ENCODE measurements at regions not wholly inside any gene's neighbourhood (a gene's known extent, or its start where the extent isn't known, plus 50 kb on each side); places are given as distances from the start of the nearest gene placed in this dataset.

DNA sequence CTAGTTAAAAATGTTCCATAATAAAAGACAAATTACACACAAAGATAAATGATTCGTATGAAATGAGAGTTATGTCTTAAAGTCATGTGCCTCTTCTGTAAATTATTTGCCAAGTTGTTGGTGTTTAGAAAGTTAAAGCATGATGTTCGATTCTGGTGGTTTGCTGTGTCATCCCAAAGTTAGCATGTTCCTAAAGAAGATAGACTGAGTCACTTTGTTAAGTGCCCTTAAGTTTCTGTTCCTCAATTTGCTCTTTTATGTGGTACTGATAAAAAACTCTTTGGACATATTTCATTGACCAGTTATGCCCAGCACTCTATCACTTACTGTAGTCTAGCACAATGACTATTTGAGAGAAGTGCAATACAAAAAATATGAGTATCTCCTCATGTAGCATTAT, 366.9 kb upstream of the ZNF608 start:
- no peak overlapping the region for H3K9ac ChIP-seq (ENCODE audit: low read length)
- no peak overlapping the region for H3K27ac ChIP-seq (ENCODE audit: low read length)
- H3K27me3 ChIP-seq (ENCODE audit: control insufficient read depth, insufficient read depth, low read length): no peaks in the 10 kb centered on the region
- no peak overlapping the region for H3K4me3 ChIP-seq (ENCODE audit: low read length)
- H3K4me1 ChIP-seq (ENCODE audit: control insufficient read depth, low read depth, low read length): no peaks in the 10 kb centered on the region
- H3K9me3 ChIP-seq (ENCODE audit: control insufficient read depth, low read depth, low read length): no peaks in the 10 kb centered on the region
- H3K36me3 ChIP-seq (ENCODE audit: control insufficient read depth, low read depth, low read length): no peaks in the 10 kb centered on the region

DNA sequence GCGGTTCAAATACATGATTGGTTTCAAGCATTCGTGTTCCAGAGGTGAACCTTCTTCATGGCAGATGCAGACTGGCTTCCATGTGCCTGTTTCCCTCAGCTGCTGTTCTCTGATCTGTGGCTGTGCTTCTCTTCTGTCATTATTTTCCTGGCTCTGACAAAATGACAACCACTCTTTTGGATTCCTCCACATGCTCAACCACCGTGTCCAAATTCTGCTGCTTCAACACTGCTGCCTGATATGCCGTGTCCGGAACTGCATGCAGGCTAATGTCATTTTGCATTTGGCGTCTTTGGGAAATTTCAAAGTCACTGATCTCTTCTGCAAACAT, 368.7 kb upstream of the ZNF608 start:
- H3K36me3 ChIP-seq (ENCODE audit: control insufficient read depth, low read depth, low read length): no peaks in the 10 kb centered on the region
- H3K27ac ChIP-seq (ENCODE audit: low read length): no peak overlapping the region
- H3K9ac ChIP-seq (ENCODE audit: low read length): no peak overlapping the region
- H3K4me3 ChIP-seq (ENCODE audit: low read length): no peak overlapping the region
- peaks cover 13% of the 10 kb centered on the region for H3K4me1 ChIP-seq (ENCODE audit: control insufficient read depth, low read depth, low read length)
- no peaks in the 10 kb centered on the region for H3K27me3 ChIP-seq (ENCODE audit: control insufficient read depth, insufficient read depth, low read length)
- no peaks in the 10 kb centered on the region for H3K9me3 ChIP-seq (ENCODE audit: control insufficient read depth, low read depth, low read length)

DNA sequence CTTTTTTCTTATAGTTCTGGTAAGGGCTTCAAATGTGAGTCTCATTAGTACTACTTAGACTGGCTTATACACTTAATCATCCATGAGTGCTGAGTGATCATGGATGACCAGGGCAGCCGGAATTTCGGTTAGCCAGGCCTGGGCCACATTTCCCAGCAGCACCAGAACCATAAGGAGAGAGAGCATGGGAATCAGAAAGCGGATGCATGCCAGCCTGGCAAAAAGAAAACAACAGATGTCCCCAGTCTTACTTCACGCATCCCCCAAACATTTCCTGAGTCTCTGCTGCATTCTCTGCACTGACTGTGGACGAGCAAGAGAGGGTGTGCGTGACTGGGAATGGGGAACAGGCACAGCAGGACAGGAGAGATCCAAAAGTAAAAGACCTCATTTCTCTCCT, 371.1 kb upstream of the ZNF608 start:
- H3K27me3 ChIP-seq (ENCODE audit: control insufficient read depth, insufficient read depth, low read length): no peaks in the 10 kb centered on the region
- no peaks in the 10 kb centered on the region for H3K9me3 ChIP-seq (ENCODE audit: control insufficient read depth, low read depth, low read length)
- H3K4me1 ChIP-seq (ENCODE audit: control insufficient read depth, low read depth, low read length): peaks cover 15% of the 10 kb centered on the region
- H3K4me3 ChIP-seq (ENCODE audit: low read length): no peak overlapping the region
- H3K36me3 ChIP-seq (ENCODE audit: control insufficient read depth, low read depth, low read length): no peaks in the 10 kb centered on the region
- H3K27ac ChIP-seq (ENCODE audit: low read length): no peak overlapping the region
- no peak overlapping the region for H3K9ac ChIP-seq (ENCODE audit: low read length)

DNA sequence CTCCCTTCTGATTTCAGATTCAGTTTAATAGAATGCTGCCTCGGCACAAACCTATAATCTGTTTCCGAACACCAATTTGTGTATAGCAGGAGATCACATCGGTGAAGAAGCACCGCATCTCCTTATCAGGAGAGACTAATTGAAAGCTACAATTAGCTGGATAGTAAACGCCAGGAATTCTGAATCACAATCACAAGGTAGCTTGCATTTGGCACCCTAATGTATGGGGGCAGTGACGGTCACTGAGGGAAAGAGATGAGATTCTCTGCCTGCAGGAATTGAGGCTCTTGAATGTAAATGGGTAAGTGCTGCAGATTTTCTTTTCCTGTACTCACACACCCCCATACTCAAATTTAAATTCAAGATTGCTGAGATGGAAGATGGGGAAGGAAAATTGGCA, 373.6 kb upstream of the ZNF608 start:
- Histone ChIP-seq H3K4me1 (ENCODE audit: control insufficient read depth, low read depth, low read length) (peaks cover 15% of the 10 kb centered on the region), H3K4me3 (ENCODE audit: low read length) (no peak overlapping the region), H3K27ac (ENCODE audit: low read length) (no peak overlapping the region), H3K9ac (ENCODE audit: low read length) (no peak overlapping the region), H3K36me3 (ENCODE audit: control insufficient read depth, low read depth, low read length) (no peaks in the 10 kb centered on the region), H3K9me3 (ENCODE audit: control insufficient read depth, low read depth, low read length) (no peaks in the 10 kb centered on the region), H3K27me3 (ENCODE audit: control insufficient read depth, insufficient read depth, low read length) (no peaks in the 10 kb centered on the region)

DNA sequence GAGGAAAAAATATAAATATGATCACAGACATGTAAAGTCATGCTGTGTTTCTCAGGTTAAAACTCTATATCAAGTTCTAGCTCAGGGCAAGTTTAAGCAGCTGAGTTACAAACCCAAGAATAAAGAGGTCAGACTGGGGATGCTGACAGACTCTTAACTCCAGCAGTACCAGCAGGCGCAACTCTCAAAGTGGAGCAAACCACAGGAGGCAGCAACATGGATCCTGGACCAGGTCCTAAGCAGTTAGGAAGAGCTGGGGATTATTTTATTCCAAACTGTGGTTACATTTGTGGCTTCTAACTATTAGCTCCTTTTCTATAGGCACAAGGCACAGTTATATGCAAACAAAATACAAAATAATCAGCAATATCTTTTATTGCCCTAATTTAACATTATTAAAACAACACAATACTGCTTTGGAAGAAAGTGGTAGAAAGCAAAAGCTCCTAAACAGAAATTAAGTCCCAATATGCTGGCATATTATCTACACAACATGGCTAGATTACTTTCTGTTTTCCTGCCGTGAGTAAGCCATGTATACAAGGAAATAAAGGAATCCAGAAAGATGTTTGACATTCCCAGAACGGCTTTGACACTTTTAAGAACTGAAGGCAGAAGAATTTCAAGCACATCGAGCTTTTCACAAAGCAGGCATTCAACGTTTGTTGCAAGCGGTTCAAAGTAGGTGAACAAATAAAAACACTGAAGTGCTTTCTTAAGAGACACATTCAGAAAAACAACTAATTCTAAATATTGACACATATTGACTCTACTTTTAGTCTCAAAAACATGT, 378.8 kb upstream of the ZNF608 start:
- H3K4me1 ChIP-seq (ENCODE audit: control insufficient read depth, low read depth, low read length): peaks cover 2% of the 10 kb centered on the region
- no peak overlapping the region for H3K27ac ChIP-seq (ENCODE audit: low read length)
- no peaks in the 10 kb centered on the region for H3K9me3 ChIP-seq (ENCODE audit: control insufficient read depth, low read depth, low read length)
- no peaks in the 10 kb centered on the region for H3K36me3 ChIP-seq (ENCODE audit: control insufficient read depth, low read depth, low read length)
- H3K9ac ChIP-seq (ENCODE audit: low read length): no peak overlapping the region
- no peak overlapping the region for H3K4me3 ChIP-seq (ENCODE audit: low read length)
- H3K27me3 ChIP-seq (ENCODE audit: control insufficient read depth, insufficient read depth, low read length): no peaks in the 10 kb centered on the region

DNA sequence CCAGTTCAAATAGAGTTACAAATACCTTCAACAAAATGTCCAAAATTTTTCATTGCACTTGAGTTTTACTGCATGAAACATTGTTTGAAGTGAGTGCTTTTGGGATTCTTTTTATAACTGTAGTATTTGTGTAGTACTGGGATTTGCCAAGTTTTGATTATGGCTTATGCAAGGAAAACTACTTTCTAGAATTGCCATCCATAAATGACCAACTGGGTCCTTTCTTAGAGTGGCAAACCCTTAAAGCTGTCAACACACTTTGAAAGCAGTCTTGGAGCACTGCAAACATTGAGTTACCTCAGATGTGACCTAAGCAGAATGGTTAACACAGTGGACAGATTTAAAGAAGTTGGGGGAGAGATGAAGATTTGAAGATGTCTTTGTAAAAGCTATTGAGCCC, 379.6 kb upstream of the ZNF608 start:
- Histone ChIP-seq H3K9ac (ENCODE audit: low read length) (no peak overlapping the region), H3K4me1 (ENCODE audit: control insufficient read depth, low read depth, low read length) (no peaks in the 10 kb centered on the region), H3K4me3 (ENCODE audit: low read length) (no peak overlapping the region), H3K27me3 (ENCODE audit: control insufficient read depth, insufficient read depth, low read length) (no peaks in the 10 kb centered on the region), H3K27ac (ENCODE audit: low read length) (no peak overlapping the region), H3K9me3 (ENCODE audit: control insufficient read depth, low read depth, low read length) (no peaks in the 10 kb centered on the region), H3K36me3 (ENCODE audit: control insufficient read depth, low read depth, low read length) (no peaks in the 10 kb centered on the region)

DNA sequence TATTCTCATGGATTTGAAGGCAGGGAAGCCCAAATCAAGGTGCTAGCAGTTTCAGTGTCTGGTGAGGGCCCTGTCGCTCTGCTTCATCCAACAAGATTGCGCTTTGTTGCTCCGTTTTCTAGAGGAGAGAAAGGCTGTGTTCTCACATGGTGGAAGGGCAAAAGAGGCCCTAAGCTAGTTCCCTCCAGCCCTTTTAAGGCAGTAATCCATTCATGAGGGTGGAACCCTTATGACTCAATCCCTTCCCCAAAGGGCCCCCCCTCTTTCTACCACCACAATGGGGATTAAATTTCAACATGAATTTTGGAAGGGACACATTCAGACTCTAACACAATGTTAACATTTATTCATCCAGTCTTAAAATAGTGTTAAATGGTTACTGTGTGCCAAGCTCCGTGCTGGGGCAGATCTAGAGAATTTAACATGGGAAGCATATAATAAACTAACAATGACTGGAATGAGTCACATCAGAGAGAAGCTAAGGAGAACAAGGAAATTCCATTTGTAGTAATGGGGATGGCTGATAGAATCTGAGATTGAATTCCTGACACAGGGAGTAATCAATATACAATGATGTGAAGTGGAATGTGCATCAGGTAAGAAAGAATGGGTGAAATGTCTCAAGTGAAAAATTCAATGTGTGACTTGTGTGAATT, 382.8 kb upstream of the ZNF608 start:
- Histone ChIP-seq H3K4me1 (ENCODE audit: control insufficient read depth, low read depth, low read length) (peaks cover 4% of the 10 kb centered on the region), H3K36me3 (ENCODE audit: control insufficient read depth, low read depth, low read length) (no peaks in the 10 kb centered on the region), H3K4me3 (ENCODE audit: low read length) (no peak overlapping the region), H3K9me3 (ENCODE audit: control insufficient read depth, low read depth, low read length) (no peaks in the 10 kb centered on the region), H3K9ac (ENCODE audit: low read length) (no peak overlapping the region), H3K27ac (ENCODE audit: low read length) (no peak overlapping the region), H3K27me3 (ENCODE audit: control insufficient read depth, insufficient read depth, low read length) (no peaks in the 10 kb centered on the region)

DNA sequence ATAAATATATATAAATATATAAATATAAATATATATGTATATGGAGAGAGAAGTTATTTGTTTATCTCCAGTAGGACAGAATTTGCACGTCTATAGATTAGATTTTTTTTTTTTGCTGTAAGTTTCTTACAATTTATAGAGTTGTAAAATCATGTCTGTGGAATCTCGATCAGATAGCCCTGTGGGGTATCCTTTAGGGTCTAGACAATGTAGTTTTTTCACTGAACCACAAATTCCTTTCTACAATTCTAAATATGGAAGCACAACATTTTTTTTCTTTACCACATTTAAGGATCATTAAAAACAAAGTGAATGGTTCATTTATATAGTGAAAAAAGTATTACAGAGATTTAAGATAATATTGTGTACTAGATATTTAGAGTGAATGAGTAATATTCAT, 384.2 kb upstream of the ZNF608 start:
- Histone ChIP-seq H3K36me3 (ENCODE audit: control insufficient read depth, low read depth, low read length) (no peaks in the 10 kb centered on the region), H3K9me3 (ENCODE audit: control insufficient read depth, low read depth, low read length) (no peaks in the 10 kb centered on the region), H3K4me1 (ENCODE audit: control insufficient read depth, low read depth, low read length) (peaks cover 9% of the 10 kb centered on the region), H3K9ac (ENCODE audit: low read length) (no peak overlapping the region), H3K4me3 (ENCODE audit: low read length) (no peak overlapping the region), H3K27me3 (ENCODE audit: control insufficient read depth, insufficient read depth, low read length) (no peaks in the 10 kb centered on the region), H3K27ac (ENCODE audit: low read length) (no peak overlapping the region)

DNA sequence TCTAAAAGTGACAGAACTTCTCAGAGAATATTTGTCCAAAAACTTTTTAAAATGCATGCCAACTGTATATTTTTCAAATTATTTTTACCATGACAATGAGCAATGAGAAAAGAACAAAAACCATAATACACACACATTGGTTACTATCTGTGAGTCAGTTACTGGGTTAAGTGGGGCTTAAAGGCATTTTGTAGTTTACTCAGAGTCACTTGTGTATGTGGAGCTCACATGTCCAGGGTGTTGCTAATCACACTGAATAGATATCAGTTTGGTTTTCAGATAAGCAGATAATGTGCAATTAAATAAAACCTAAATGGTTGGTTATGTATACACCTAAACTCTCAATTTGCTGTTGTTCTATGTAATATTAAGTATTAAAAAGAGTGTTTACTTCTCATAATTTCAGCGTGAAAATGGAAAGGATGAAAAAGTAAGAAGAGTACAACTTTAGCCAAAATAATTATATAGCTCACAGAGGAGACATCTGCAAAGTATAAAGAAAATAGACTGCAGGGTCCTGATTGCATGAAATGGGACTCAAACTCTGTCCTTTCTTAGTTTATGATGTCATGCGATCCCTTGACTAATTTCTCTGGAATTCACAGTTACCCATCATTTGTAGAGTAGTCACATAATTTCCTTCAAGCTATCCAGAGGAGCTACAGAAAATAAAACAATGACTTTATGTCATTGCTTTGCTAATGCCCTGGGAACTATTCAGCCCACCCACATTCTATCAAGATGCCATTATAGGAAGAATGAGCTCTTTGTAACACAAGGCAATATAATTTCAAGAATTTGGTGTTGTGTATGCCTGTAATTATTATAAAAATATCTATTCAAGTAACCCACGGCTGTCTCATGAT, 388.0 kb upstream of the ZNF608 start:
- Histone ChIP-seq H3K27me3 (ENCODE audit: control insufficient read depth, insufficient read depth, low read length) (no peaks in the 10 kb centered on the region), H3K9me3 (ENCODE audit: control insufficient read depth, low read depth, low read length) (no peaks in the 10 kb centered on the region), H3K4me3 (ENCODE audit: low read length) (no peak overlapping the region), H3K36me3 (ENCODE audit: control insufficient read depth, low read depth, low read length) (no peaks in the 10 kb centered on the region), H3K4me1 (ENCODE audit: control insufficient read depth, low read depth, low read length) (peaks cover 9% of the 10 kb centered on the region), H3K27ac (ENCODE audit: low read length) (no peak overlapping the region), H3K9ac (ENCODE audit: low read length) (no peak overlapping the region)

DNA sequence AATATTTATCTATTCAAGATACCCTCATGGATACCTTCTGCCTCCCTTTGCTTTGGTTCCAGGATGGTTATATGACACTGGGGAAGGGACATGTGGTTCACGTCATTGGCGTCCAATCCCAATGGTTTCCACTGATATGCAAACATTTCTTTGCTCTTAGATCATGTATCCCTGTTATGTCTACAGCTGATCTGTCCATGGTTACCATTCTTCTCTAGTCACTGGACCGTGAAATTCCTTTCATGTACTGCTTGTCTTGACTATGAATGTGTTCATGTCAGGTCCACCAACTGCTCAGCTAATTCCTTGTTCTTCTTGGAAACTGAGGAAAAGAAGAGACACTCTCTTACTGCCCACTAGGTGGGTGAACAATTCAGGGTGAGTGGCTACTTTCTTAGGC, 391.1 kb upstream of the ZNF608 start:
- Histone ChIP-seq H3K27me3 (ENCODE audit: control insufficient read depth, insufficient read depth, low read length) (no peaks in the 10 kb centered on the region), H3K4me1 (ENCODE audit: control insufficient read depth, low read depth, low read length) (peaks cover 9% of the 10 kb centered on the region), H3K9me3 (ENCODE audit: control insufficient read depth, low read depth, low read length) (no peaks in the 10 kb centered on the region), H3K9ac (ENCODE audit: low read length) (no peak overlapping the region), H3K36me3 (ENCODE audit: control insufficient read depth, low read depth, low read length) (no peaks in the 10 kb centered on the region), H3K4me3 (ENCODE audit: low read length) (no peak overlapping the region), H3K27ac (ENCODE audit: low read length) (no peak overlapping the region)

DNA sequence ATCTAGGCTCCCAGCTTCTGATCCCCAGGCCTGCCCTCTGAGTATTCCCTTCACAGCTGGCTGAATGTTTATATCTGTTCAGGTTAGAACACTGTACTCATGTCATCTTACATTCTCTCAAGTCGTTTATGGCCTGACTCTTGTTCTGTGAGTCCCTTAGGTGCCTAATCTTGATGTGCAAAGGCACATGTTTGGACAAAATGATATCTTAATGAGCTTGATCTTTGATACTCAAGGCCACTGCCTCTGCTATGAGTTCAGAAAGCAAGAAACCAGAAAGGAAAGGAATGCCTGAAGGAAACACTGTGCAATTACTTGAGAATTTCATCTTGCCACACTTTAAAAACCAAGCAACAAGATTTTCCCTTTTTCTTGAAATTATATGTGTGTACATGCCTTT, 391.8 kb upstream of the ZNF608 start:
- Histone ChIP-seq H3K4me1 (ENCODE audit: control insufficient read depth, low read depth, low read length) (peaks cover 9% of the 10 kb centered on the region), H3K27ac (ENCODE audit: low read length) (no peak overlapping the region), H3K4me3 (ENCODE audit: low read length) (no peak overlapping the region), H3K36me3 (ENCODE audit: control insufficient read depth, low read depth, low read length) (no peaks in the 10 kb centered on the region), H3K9ac (ENCODE audit: low read length) (no peak overlapping the region), H3K9me3 (ENCODE audit: control insufficient read depth, low read depth, low read length) (no peaks in the 10 kb centered on the region), H3K27me3 (ENCODE audit: control insufficient read depth, insufficient read depth, low read length) (no peaks in the 10 kb centered on the region)

Data from iPS-18a (cell line).